ENCODE measurements at regions not wholly inside any gene's neighbourhood (a gene's known extent, or its start where the extent isn't known, plus 50 kb on each side); places are given as distances from the start of the nearest gene placed in this dataset.

- no peak overlapping the region for H3K4me3 ChIP-seq (ENCODE audit: low read depth, low read length)
- TF ChIP-seq CTCF (IDR thresholded peaks at IDR 0.05; ENCODE audit: insufficient read depth, low read length) = no peak
- no peak for DNase-seq (ENCODE audit: low read depth)
Observed at GRCh38 chr5:20248118-20248517, 260.1 kb upstream of the CDH18 start.

GRCh38 chr5:20245432-20245974, 257.5 kb upstream of the CDH18 start:
- no peak overlapping the region for H3K4me3 ChIP-seq (ENCODE audit: low read depth, low read length)
- no peak for DNase-seq (ENCODE audit: low read depth)
- no peak for TF ChIP-seq CTCF (IDR thresholded peaks at IDR 0.05; ENCODE audit: insufficient read depth, low read length)

GRCh38 chr5:20241351-20241750, 253.4 kb upstream of the CDH18 start:
- no peak for DNase-seq (ENCODE audit: low read depth)
- TF ChIP-seq CTCF (IDR thresholded peaks at IDR 0.05; ENCODE audit: insufficient read depth, low read length) = no peak
- H3K4me3 ChIP-seq (ENCODE audit: low read depth, low read length) = no peak overlapping the region

GRCh38 chr5:20231040-20231439, 243.0 kb upstream of the CDH18 start:
- peak; percentile 30 for DNase-seq (ENCODE audit: low read depth)
- H3K4me3 ChIP-seq (ENCODE audit: low read depth, low read length) = no peak overlapping the region
- peak; percentile 29 for TF ChIP-seq CTCF (IDR thresholded peaks at IDR 0.05; ENCODE audit: insufficient read depth, low read length)

- DNase-seq (ENCODE audit: low read depth) = no peak
- H3K4me3 ChIP-seq (ENCODE audit: low read depth, low read length) = no peak overlapping the region
- TF ChIP-seq CTCF (IDR thresholded peaks at IDR 0.05; ENCODE audit: insufficient read depth, low read length) = no peak
Observed at GRCh38 chr5:20230010-20230409, 242.0 kb upstream of the CDH18 start.

GRCh38 chr5:20229303-20230005, 241.5 kb upstream of the CDH18 start:
- no peak overlapping the region for H3K4me3 ChIP-seq (ENCODE audit: low read depth, low read length)
- peak; percentile 21 for DNase-seq (ENCODE audit: low read depth)

More at GRCh38 chr5:20229303-20230005, 241.5 kb upstream of the CDH18 start:
- TF ChIP-seq CTCF (IDR thresholded peaks at IDR 0.05; ENCODE audit: insufficient read depth, low read length) = no peak
